H9 (cell line): ENCODE measurements at regions not wholly inside any gene's neighbourhood (a gene's known extent, or its start where the extent isn't known, plus 50 kb on each side); places are given as distances from the start of the nearest gene placed in this dataset.

Experiments used
- DNase-seq: peaks from one replicate; pipeline ENCODE4 v3.0.0-alpha.2; 2017
- H2AFZ ChIP-seq: one replicate; pipeline ENCODE4 v1.6.1; 2013; ENCODE audit warnings: mild to moderate bottlenecking, low read length, control low read depth, moderate library complexity
- H2AK5ac ChIP-seq: 2 replicates; pipeline ENCODE4 v1.6.1; 2013; ENCODE audit warnings: low read length, control low read depth, mixed read lengths; ENCODE audit not compliant: insufficient read length
- H2BK120ac ChIP-seq: one replicate; pipeline ENCODE4 v1.6.1; 2013; ENCODE audit warnings: low read depth, mild to moderate bottlenecking, low read length, control low read depth, inconsistent platforms; ENCODE audit not compliant: poor library complexity, severe bottlenecking
- H2BK12ac ChIP-seq: 2 replicates; pipeline ENCODE4 v1.6.1; 2013; ENCODE audit warnings: low read length, control low read depth, mixed read lengths, low read depth; ENCODE audit not compliant: insufficient read length
- H2BK15ac ChIP-seq: 2 replicates; pipeline ENCODE4 v1.6.1; 2013; ENCODE audit warnings: low read depth, low read length, control low read depth
- H2BK20ac ChIP-seq: one replicate; pipeline ENCODE4 v1.6.1; 2013; ENCODE audit warnings: low read depth, mild to moderate bottlenecking, low read length, control low read depth, inconsistent platforms; ENCODE audit not compliant: poor library complexity, severe bottlenecking
- H2BK5ac ChIP-seq: 2 replicates; pipeline ENCODE4 v1.6.1; 2013; ENCODE audit warnings: low read length, control low read depth, mixed read lengths; ENCODE audit not compliant: insufficient read length
- H3K14ac ChIP-seq: 2 replicates; pipeline ENCODE4 v1.6.1; 2013; ENCODE audit warnings: low read length, control low read depth; ENCODE audit not compliant: insufficient read depth
- H3K18ac ChIP-seq: 2 replicates; pipeline ENCODE4 v1.6.1; 2013; ENCODE audit warnings: low read depth, mild to moderate bottlenecking, mixed read lengths, low read length, control low read depth; ENCODE audit not compliant: insufficient read length
- H3K23ac ChIP-seq: 2 replicates; pipeline ENCODE4 v1.6.1; 2013; ENCODE audit warnings: low read length, control low read depth, mixed read lengths, low read depth; ENCODE audit not compliant: insufficient read length
- H3K23me2 ChIP-seq: 2 replicates; pipeline ENCODE4 v1.6.1; 2013; ENCODE audit warnings: low read depth, mild to moderate bottlenecking, mixed read lengths, low read length, control low read depth; ENCODE audit not compliant: insufficient read length, poor library complexity, severe bottlenecking
- H3K27ac ChIP-seq: 2 replicates; pipeline ENCODE4 v1.5.1; 2013; ENCODE audit warnings: low read length, control low read depth, mixed read lengths, low read depth; ENCODE audit not compliant: insufficient read length
- H3K27me3 ChIP-seq: 2 replicates; pipeline ENCODE4 v1.6.1; 2013; ENCODE audit warnings: low read length, control low read depth, inconsistent platforms; ENCODE audit not compliant: insufficient read depth
- H3K4ac ChIP-seq: 2 replicates; pipeline ENCODE4 v1.6.1; 2013; ENCODE audit warnings: low read depth, mild to moderate bottlenecking, control low read depth, inconsistent platforms, low read length, moderate library complexity
- H3K4me1 ChIP-seq: 2 replicates; pipeline ENCODE4 v1.6.1; 2013; ENCODE audit warnings: low read length, control low read depth, inconsistent platforms; ENCODE audit not compliant: insufficient read depth
- H3K4me2 ChIP-seq: 2 replicates; pipeline ENCODE4 v1.6.1; 2013; ENCODE audit warnings: low read length, control low read depth, mixed read lengths; ENCODE audit not compliant: insufficient read length, insufficient read depth
- H3K56ac ChIP-seq: 2 replicates; pipeline ENCODE4 v1.6.1; 2013; ENCODE audit warnings: low read depth, mild to moderate bottlenecking, mixed read lengths, low read length, control low read depth; ENCODE audit not compliant: insufficient read length
- H3K79me1 ChIP-seq: 2 replicates; pipeline ENCODE4 v1.6.1; 2013; ENCODE audit warnings: low read depth, mild to moderate bottlenecking, moderate library complexity, low read length, control low read depth, inconsistent platforms; ENCODE audit not compliant: insufficient read depth, poor library complexity, severe bottlenecking
- H3K79me2 ChIP-seq: 2 replicates; pipeline ENCODE4 v1.6.1; 2013; ENCODE audit warnings: low read length, control low read depth, inconsistent platforms; ENCODE audit not compliant: insufficient read depth
- H3K9ac ChIP-seq: 2 replicates; pipeline ENCODE4 v1.6.1; 2013; ENCODE audit warnings: low read length, control low read depth, mixed read lengths; ENCODE audit not compliant: insufficient read length; ENCODE audit errors: extremely low read depth
- H3K9me3 ChIP-seq: one replicate; pipeline ENCODE4 v1.6.1; 2013; ENCODE audit warnings: low read depth, low read length, inconsistent platforms; ENCODE audit not compliant: control insufficient read depth
- H3T11ph ChIP-seq: one replicate; pipeline ENCODE4 v1.6.1; 2013; ENCODE audit warnings: mild to moderate bottlenecking, low read length, control low read depth, inconsistent platforms
- H4K20me1 ChIP-seq: one replicate; pipeline ENCODE4 v1.6.1; 2013; ENCODE audit not compliant: control insufficient read depth, insufficient read length, insufficient read depth
- H4K5ac ChIP-seq: 2 replicates; pipeline ENCODE4 v1.6.1; 2013; ENCODE audit warnings: low read depth, mild to moderate bottlenecking, mixed read lengths, low read length, control low read depth; ENCODE audit not compliant: insufficient read length
- H4K8ac ChIP-seq: replicated peaks from 2 replicates; pipeline ENCODE4 v1.6.1; 2013; ENCODE audit warnings: low read length, control low read depth, mixed read lengths, low read depth; ENCODE audit not compliant: insufficient read length
- H4K91ac ChIP-seq: 2 replicates; pipeline ENCODE4 v1.6.1; 2013; ENCODE audit warnings: low read depth, mild to moderate bottlenecking, moderate library complexity, mixed read lengths, low read length, control low read depth; ENCODE audit not compliant: insufficient read length
- H3K27ac Mint-ChIP-seq, 3 experiments: 2 replicates in 2 of 3; 3 replicates in 1 of 3; pipeline ENCODE4 v1.8.0; 2020 to 2021; ENCODE audit warnings: mixed read lengths in 3 of 3, mild to moderate bottlenecking in 1 of 3, moderate library complexity in 1 of 3
- H3K27me3 Mint-ChIP-seq: 2 replicates; pipeline ENCODE4 v1.8.0; 2021; ENCODE audit warnings: low read depth, mild to moderate bottlenecking, moderate library complexity, mixed read lengths
- H3K36me3 Mint-ChIP-seq, 3 experiments: 2 replicates in 2 of 3; 3 replicates in 1 of 3; pipeline ENCODE4 v1.8.0; 2020 to 2021; ENCODE audit warnings: low read depth in 3 of 3, mixed read lengths in 3 of 3; ENCODE audit not compliant: insufficient read depth in 1 of 3
- H3K4me1 Mint-ChIP-seq, 2 experiments: 2 replicates each; pipeline ENCODE4 v1.8.0; 2020; ENCODE audit warnings: mixed read lengths in 2 of 2
- H3K4me3 Mint-ChIP-seq, 2 experiments: 2 replicates in 1 of 2; 3 replicates in 1 of 2; pipeline ENCODE4 v1.8.0; 2020 to 2021; ENCODE audit warnings: mild to moderate bottlenecking in 2 of 2, mixed read lengths in 2 of 2, moderate library complexity in 1 of 2
- H3K9me3 Mint-ChIP-seq, 2 experiments: 2 replicates in 1 of 2; 3 replicates in 1 of 2; pipeline ENCODE4 v1.8.0; 2020; ENCODE audit warnings: mild to moderate bottlenecking in 2 of 2, mixed read lengths in 2 of 2, moderate library complexity in 1 of 2
- CTCF ChIP-seq: fragments of 200-600 bp; sonication (generic); conservative IDR thresholded peaks from 3 replicates; pipeline ENCODE4 v1.8.0; 2021; ENCODE audit warnings: antibody characterized with exemption, mild to moderate bottlenecking
- WGBS: extraction: QIAGEN DNeasy Blood & Tissue Kit; methylation state at CpG from one replicate; pipeline ENCODE4 v1.1.7; 2013; ENCODE audit warnings: missing lambda C conversion rate, low lambda C conversion rate, mixed read lengths; ENCODE audit not compliant: insufficient read length; ENCODE audit errors: extremely low coverage; 5-methylcytosine and 5-hydroxymethylcytosine counted together

GRCh38 chr14:22202313-22202712, 386.7 kb downstream of the DAD1 start:
- H3K27me3 Mint-ChIP-seq = peaks cover 4% of the 10 kb centered on the region; the same call in 1 of the 2 replicates
- peaks cover 2 to 14% (median 3%) of the 10 kb centered on the region in 3 experiments; a peak in 3 of 7 replicates for H3K36me3 Mint-ChIP-seq
- H3T11ph ChIP-seq = no peak overlapping the region
- H4K8ac ChIP-seq = no peak overlapping the region
- H3K4me1 ChIP-seq = no peaks in the 10 kb centered on the region
- H3K56ac ChIP-seq = no peak overlapping the region
- H3K14ac ChIP-seq = no peak overlapping the region
- no peaks in the 10 kb centered on the region for H3K23me2 ChIP-seq
- H3K4me2 ChIP-seq = no peak overlapping the region
- no peak for TF ChIP-seq CTCF
- H2BK120ac ChIP-seq = no peak overlapping the region
- H3K4me3 Mint-ChIP-seq = no peak overlapping the region
- H2AK5ac ChIP-seq = no peak overlapping the region
- H3K27ac Mint-ChIP-seq = no peak overlapping the region
- no peak overlapping the region for H3K23ac ChIP-seq
- no peaks in the 10 kb centered on the region for H3K9me3 ChIP-seq
- H3K18ac ChIP-seq = no peak overlapping the region
- no peak overlapping the region for H3K4ac ChIP-seq
- H2BK20ac ChIP-seq = no peak overlapping the region
- no peak overlapping the region for H3K27ac ChIP-seq
- no peak overlapping the region for H2BK12ac ChIP-seq
- no CpG with 5 or more reads among the region's 2 CpGs for WGBS
- no peaks in the 10 kb centered on the region for H3K79me1 ChIP-seq
- H4K91ac ChIP-seq = no peak overlapping the region
- no peak overlapping the region for H2BK15ac ChIP-seq
- H2AFZ ChIP-seq = no peak overlapping the region
- H4K5ac ChIP-seq = no peak overlapping the region
- H3K4me1 Mint-ChIP-seq = no peaks in the 10 kb centered on the region
- peaks cover 21% of the 10 kb centered on the region in 2 experiments for H3K9me3 Mint-ChIP-seq
- H3K27me3 ChIP-seq = no peaks in the 10 kb centered on the region
- no peak for DNase-seq
- H4K20me1 ChIP-seq = no peaks in the 10 kb centered on the region
- no peak overlapping the region for H2BK5ac ChIP-seq
- H3K79me2 ChIP-seq = no peaks in the 10 kb centered on the region
- H3K9ac ChIP-seq = no peak overlapping the region
